Mammary epithelial cell (primary cell): ENCODE measurements at regions not wholly inside any gene's neighbourhood (a gene's known extent, or its start where the extent isn't known, plus 50 kb on each side); places are given as distances from the start of the nearest gene placed in this dataset.

Experiments
- EZH2 ChIP-seq: IDR thresholded peaks from 2 replicates; pipeline ENCODE4 v1.6.1; 2012; ENCODE audit warnings: low read length, inconsistent platforms, borderline replicate concordance
- TF ChIP-seq, protein P1 (sequence below), 2 donors: IDR thresholded peaks in 1 of 2; conservative IDR thresholded peaks in 1 of 2; 2 replicates each; pipeline ENCODE4 v1.5.1; 2011 to 2012; ENCODE audit warnings: inconsistent platforms in 2 of 2, low read length in 2 of 2, mild to moderate bottlenecking in 2 of 2, control low read depth in 1 of 2, low read depth in 1 of 2; ENCODE audit not compliant: insufficient read depth in 1 of 2; ENCODE audit errors: extremely low read depth in 1 of 2

DNA sequence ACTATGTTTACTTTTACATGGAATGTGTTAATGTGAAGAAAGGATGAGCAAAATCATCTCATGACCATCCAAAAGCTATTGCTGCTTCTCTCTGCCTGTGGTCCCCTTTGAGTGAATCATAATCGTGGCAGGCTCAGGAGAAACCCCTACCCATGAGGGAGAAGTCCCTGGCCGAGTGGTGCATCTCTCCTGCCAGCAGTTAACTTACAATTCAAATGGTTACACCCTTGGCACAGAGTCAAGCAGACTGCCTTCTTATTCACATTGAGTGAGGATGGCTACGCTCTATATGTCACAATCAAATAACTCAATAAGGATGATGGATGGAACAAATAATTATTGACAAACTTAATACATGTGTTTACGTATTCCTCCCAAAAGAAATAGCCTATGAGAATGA is 179.1 kb downstream of the FGF1 start:
- TF ChIP-seq, protein P1, sequence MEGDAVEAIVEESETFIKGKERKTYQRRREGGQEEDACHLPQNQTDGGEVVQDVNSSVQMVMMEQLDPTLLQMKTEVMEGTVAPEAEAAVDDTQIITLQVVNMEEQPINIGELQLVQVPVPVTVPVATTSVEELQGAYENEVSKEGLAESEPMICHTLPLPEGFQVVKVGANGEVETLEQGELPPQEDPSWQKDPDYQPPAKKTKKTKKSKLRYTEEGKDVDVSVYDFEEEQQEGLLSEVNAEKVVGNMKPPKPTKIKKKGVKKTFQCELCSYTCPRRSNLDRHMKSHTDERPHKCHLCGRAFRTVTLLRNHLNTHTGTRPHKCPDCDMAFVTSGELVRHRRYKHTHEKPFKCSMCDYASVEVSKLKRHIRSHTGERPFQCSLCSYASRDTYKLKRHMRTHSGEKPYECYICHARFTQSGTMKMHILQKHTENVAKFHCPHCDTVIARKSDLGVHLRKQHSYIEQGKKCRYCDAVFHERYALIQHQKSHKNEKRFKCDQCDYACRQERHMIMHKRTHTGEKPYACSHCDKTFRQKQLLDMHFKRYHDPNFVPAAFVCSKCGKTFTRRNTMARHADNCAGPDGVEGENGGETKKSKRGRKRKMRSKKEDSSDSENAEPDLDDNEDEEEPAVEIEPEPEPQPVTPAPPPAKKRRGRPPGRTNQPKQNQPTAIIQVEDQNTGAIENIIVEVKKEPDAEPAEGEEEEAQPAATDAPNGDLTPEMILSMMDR (conservative IDR thresholded peaks at IDR 0.05 in 1 of 2, IDR thresholded peaks at IDR 0.05 in 1 of 2; ENCODE audit: extremely low read depth in 1 of 2, insufficient read depth in 1 of 2, low read depth in 1 of 2, low read length in 2 of 2): no peak
- TF ChIP-seq EZH2: no peak
